Lung (tissue), 11 donors: ENCODE measurements at regions not wholly inside any gene's neighbourhood (a gene's known extent, or its start where the extent isn't known, plus 50 kb on each side); places are given as distances from the start of the nearest gene placed in this dataset.

Source experiments
- ATAC-seq: fragments of 200-7000 bp; cut with Tn5 transposase; one replicate; pipeline ENCODE4 v1.9.1; 2020; ENCODE audit warnings: moderate number of reproducible peaks; ENCODE audit not compliant: insufficient read depth, low FRiP score
- DNase-seq, 3 donors: peaks; one replicate each; pipeline ENCODE4 v3.0.0-alpha.2; 2013 to 2017
- H3K27ac ChIP-seq, 2 donors: one replicate each; pipeline ENCODE4 v1.5.1; 2013; ENCODE audit warnings: mild to moderate bottlenecking in 2 of 2, moderate library complexity in 2 of 2, control low read depth in 1 of 2, inconsistent platforms in 1 of 2, low read depth in 1 of 2, low read length in 1 of 2
- H3K27me3 ChIP-seq, 3 donors: one replicate each; pipeline ENCODE4 v1.5.1; 2013; ENCODE audit warnings: low read length in 2 of 3; ENCODE audit not compliant: control insufficient read depth in 3 of 3, insufficient read depth in 3 of 3
- H3K36me3 ChIP-seq, 4 donors: one replicate each; pipeline ENCODE4 v1.5.1; 2013; ENCODE audit warnings: low read length in 4 of 4, mild to moderate bottlenecking in 1 of 4, moderate library complexity in 1 of 4; ENCODE audit not compliant: control insufficient read depth in 4 of 4, insufficient read depth in 4 of 4
- H3K4me1 ChIP-seq, 5 donors: one replicate each; pipeline ENCODE4 v1.5.1; 2013; ENCODE audit warnings: low read length in 5 of 5, mild to moderate bottlenecking in 2 of 5, moderate library complexity in 1 of 5; ENCODE audit not compliant: control insufficient read depth in 5 of 5, insufficient read depth in 5 of 5
- H3K4me3 ChIP-seq: one replicate; pipeline ENCODE4 v1.5.1; 2013; ENCODE audit warnings: mild to moderate bottlenecking, control low read depth, moderate library complexity
- H3K9ac ChIP-seq, 2 donors: one replicate each; pipeline ENCODE4 v1.5.1; 2013; ENCODE audit warnings: low read length in 2 of 2, control low read depth in 1 of 2; ENCODE audit not compliant: insufficient read depth in 1 of 2
- H3K9me3 ChIP-seq, 4 donors: one replicate each; pipeline ENCODE4 v1.5.1; 2013; ENCODE audit warnings: low read length in 3 of 4, mild to moderate bottlenecking in 1 of 4, moderate library complexity in 1 of 4; ENCODE audit not compliant: control insufficient read depth in 4 of 4, insufficient read depth in 3 of 4
- WGBS, 2 donors: extraction: QIAGEN DNeasy Blood & Tissue Kit; methylation state at CpG; one replicate each; pipeline ENCODE4 v1.1.7; 2013; 5-methylcytosine and 5-hydroxymethylcytosine counted together
- TF ChIP-seq, protein P1 (sequence below): IDR thresholded peaks from 2 replicates; pipeline ENCODE4 v1.5.1; 2012; ENCODE audit warnings: mild to moderate bottlenecking; ENCODE audit errors: control extremely low read depth, extremely low read depth
- donor health status: control.
- donor health status: control.
- donor health status: Bipolar disorder and iron deficiency.
- donor health status: healthy.
- donor health status: DM: yes; HTN: yes; CAD: no.

DNA sequence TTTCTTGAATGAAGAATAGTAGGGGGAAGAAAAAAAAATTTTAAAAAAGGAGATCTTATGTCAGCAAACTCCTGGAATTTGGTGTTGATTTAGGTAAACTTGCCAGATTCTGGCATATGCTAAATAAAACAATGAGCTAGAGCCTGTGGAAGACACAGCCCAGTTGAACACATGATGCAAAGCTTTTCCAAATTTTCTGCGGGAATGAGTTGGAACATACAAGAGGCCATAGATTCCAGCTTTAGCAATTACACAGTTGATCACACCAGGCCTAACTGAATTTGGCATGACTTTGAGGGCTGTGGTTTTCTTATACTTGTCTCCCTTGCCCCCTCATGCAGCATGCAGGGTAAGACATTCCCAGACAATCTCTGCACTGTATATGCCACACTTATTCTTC, 297.0 kb downstream of the SH3GL2 start:
- no peak for ATAC-seq
- no peak overlapping the region for H3K4me3 ChIP-seq
- peaks cover 0 to 2% (median 0%) of the 10 kb centered on the region in 5 donors for H3K4me1 ChIP-seq
- H3K36me3 ChIP-seq, result no peaks in the 10 kb centered on the region
- no peaks in the 10 kb centered on the region for H3K27me3 ChIP-seq
- H3K27ac ChIP-seq, result no peak overlapping the region
- WGBS, 2 donors, result 86 to 91% methylated on average over 1 of the region's 1 CpG
- H3K9ac ChIP-seq, result no peak overlapping the region
- H3K9me3 ChIP-seq, result peaks cover 0 to 4% (median under 1%) of the 10 kb centered on the region in 4 donors
- TF ChIP-seq, protein P1, sequence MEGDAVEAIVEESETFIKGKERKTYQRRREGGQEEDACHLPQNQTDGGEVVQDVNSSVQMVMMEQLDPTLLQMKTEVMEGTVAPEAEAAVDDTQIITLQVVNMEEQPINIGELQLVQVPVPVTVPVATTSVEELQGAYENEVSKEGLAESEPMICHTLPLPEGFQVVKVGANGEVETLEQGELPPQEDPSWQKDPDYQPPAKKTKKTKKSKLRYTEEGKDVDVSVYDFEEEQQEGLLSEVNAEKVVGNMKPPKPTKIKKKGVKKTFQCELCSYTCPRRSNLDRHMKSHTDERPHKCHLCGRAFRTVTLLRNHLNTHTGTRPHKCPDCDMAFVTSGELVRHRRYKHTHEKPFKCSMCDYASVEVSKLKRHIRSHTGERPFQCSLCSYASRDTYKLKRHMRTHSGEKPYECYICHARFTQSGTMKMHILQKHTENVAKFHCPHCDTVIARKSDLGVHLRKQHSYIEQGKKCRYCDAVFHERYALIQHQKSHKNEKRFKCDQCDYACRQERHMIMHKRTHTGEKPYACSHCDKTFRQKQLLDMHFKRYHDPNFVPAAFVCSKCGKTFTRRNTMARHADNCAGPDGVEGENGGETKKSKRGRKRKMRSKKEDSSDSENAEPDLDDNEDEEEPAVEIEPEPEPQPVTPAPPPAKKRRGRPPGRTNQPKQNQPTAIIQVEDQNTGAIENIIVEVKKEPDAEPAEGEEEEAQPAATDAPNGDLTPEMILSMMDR, result no peak
- no peak for DNase-seq

DNA sequence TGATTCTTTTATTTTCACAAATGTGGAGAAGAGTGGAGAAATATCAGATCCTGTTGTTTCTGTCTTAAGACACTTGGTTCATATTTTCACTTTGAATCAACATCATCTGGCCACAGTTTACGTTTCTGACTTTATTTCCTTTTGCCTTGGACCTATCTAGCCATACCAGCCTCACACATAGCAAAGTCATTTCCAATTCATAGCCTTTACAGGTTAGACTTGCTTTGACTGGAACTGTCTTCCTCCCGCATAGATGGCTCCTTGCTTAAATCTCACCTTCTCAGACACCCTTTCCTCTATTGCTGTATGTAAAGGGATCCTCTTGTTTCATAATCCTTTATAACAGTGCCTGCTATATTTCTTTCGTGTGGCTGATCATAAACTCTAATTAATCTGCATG, 297.8 kb downstream of the SH3GL2 start:
- no peak overlapping the region for H3K27ac ChIP-seq
- no peaks in the 10 kb centered on the region for H3K4me1 ChIP-seq
- TF ChIP-seq, protein P1, result no peak
- H3K36me3 ChIP-seq, result no peaks in the 10 kb centered on the region
- ATAC-seq (no peak), DNase-seq (no peak)
- H3K9ac ChIP-seq, result no peak overlapping the region
- peaks cover 0 to 4% (median under 1%) of the 10 kb centered on the region in 4 donors for H3K9me3 ChIP-seq
- no peaks in the 10 kb centered on the region for H3K27me3 ChIP-seq
- 77 to 82% methylated on average over 3 of the region's 3 CpGs for WGBS, 2 donors
- no peak overlapping the region for H3K4me3 ChIP-seq

DNA sequence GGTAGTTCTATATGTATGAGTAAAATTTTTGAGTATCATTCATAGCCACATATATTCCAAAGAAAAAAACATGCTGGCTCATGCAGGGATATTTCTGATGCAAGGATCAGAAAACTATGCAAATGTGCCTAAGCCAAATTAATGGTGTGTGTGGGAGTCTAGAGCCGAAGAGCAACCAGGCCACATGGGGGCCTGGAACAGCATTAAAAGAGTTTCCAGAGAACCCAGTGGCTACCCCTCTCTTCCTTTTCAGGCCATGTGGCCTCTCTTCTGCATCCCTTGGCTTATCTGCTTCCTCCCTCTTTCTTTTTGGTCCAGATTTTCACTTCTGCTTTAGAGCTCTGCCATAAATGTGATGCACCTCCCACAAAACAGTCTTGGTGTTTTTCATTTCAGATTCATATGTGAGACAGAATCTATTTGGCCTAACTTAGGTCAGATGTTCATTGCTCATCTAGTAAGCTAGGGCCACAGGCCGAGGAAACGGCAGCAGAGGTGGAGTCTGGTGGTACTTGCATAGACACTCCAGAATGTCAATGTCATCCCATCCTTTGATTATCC, 300.0 kb downstream of the SH3GL2 start:
- no peak overlapping the region for H3K9ac ChIP-seq
- H3K4me3 ChIP-seq, result no peak overlapping the region
- no peak overlapping the region for H3K27ac ChIP-seq
- no peaks in the 10 kb centered on the region for H3K9me3 ChIP-seq
- DNase-seq, result no peak
- TF ChIP-seq, protein P1, result no peak
- ATAC-seq, result no peak
- H3K27me3 ChIP-seq, result no peaks in the 10 kb centered on the region
- WGBS, 2 donors, result 65 to 83% methylated on average over 3 of the region's 3 CpGs
- no peaks in the 10 kb centered on the region for H3K36me3 ChIP-seq
- no peaks in the 10 kb centered on the region for H3K4me1 ChIP-seq

DNA sequence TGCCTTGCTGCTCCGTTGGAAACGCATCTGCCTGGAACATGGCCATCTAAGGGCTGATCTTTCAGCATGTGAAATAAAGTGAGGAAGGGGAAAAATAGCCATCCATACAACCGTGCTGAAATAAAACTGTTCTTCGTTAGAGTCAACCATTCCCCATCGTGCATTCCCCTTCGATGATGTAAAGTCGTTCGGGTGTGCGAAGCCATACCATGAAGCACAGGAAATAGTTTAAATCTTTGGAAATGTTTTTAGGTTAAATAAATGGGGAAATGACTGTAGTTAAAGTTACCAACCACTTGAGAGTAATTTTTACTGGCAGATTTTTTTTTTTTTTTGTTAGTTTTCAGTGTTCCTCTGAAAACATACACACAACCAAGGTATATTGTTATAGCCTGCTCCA, 302.5 kb downstream of the SH3GL2 start:
- Histone ChIP-seq H3K4me3 (no peak overlapping the region), H3K4me1 (no peaks in the 10 kb centered on the region), H3K27me3 (no peaks in the 10 kb centered on the region), H3K9me3 (no peaks in the 10 kb centered on the region), H3K36me3 (no peaks in the 10 kb centered on the region), H3K27ac (no peak overlapping the region), H3K9ac (no peak overlapping the region)
- WGBS, 2 donors, result 86 to 88% methylated on average over 9 of the region's 9 CpGs
- no peak for DNase-seq
- TF ChIP-seq, protein P1, result no peak
- ATAC-seq, result no peak
